Prostate gland (tissue), 2 donors: ENCODE measurements at regions not wholly inside any gene's neighbourhood (a gene's known extent, or its start where the extent isn't known, plus 50 kb on each side); places are given as distances from the start of the nearest gene placed in this dataset.

ENCODE experiments used
- POLR2A ChIP-seq: fragments of 450-650 bp; IDR thresholded peaks from one replicate; pipeline ENCODE4 v1.6.1; 2016; ENCODE audit warnings: antibody characterized with exemption, mild to moderate bottlenecking
- TF ChIP-seq, protein P1 (sequence below), 4 experiments: fragments of 200-600 bp in 2 of 4; fragments of 450-650 bp in 2 of 4; sonication (generic) in 2 of 4; IDR thresholded peaks; 1 replicate in 3 of 4; 2 replicates in 1 of 4; pipeline ENCODE4 v1.5.1; 2016 to 2019; ENCODE audit warnings: antibody characterized with exemption in 4 of 4, mild to moderate bottlenecking in 2 of 4, moderate library complexity in 2 of 4

DNA sequence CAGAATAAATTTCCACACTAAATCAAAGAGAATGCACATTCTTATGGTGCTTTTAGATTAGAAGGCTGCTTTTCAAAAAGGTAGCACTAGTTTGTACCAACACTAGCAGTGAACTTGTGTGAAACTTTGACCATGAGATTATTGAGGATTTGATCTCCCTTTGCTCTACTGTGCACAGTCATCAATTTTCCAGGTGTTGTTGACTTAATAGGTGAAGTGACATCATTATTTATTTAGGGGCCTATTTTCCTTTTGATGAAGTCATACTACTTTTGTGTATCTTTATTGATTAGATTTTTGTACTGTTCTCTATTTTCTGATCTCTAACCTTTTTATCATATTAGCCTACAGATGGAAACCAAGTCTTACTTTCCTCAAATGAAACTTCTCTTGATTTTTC is 507.9 kb upstream of the LCORL start:
- TF ChIP-seq, protein P1, sequence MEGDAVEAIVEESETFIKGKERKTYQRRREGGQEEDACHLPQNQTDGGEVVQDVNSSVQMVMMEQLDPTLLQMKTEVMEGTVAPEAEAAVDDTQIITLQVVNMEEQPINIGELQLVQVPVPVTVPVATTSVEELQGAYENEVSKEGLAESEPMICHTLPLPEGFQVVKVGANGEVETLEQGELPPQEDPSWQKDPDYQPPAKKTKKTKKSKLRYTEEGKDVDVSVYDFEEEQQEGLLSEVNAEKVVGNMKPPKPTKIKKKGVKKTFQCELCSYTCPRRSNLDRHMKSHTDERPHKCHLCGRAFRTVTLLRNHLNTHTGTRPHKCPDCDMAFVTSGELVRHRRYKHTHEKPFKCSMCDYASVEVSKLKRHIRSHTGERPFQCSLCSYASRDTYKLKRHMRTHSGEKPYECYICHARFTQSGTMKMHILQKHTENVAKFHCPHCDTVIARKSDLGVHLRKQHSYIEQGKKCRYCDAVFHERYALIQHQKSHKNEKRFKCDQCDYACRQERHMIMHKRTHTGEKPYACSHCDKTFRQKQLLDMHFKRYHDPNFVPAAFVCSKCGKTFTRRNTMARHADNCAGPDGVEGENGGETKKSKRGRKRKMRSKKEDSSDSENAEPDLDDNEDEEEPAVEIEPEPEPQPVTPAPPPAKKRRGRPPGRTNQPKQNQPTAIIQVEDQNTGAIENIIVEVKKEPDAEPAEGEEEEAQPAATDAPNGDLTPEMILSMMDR (IDR thresholded peaks at IDR 0.05) = no peak
- TF ChIP-seq POLR2A = no peak
